Keratinocyte (primary cell): ENCODE measurements at regions not wholly inside any gene's neighbourhood (a gene's known extent, or its start where the extent isn't known, plus 50 kb on each side); places are given as distances from the start of the nearest gene placed in this dataset.

Source experiments
- EZH2 ChIP-seq: IDR thresholded peaks from one replicate; pipeline ENCODE4 v1.6.1; 2012; ENCODE audit warnings: inconsistent platforms, mild to moderate bottlenecking, low read length, moderate library complexity
- TF ChIP-seq, protein P1 (sequence below), 3 experiments: IDR thresholded peaks in 1 of 3; conservative IDR thresholded peaks in 1 of 3; optimal IDR thresholded peaks in 1 of 3; 2 replicates in 2 of 3; 3 replicates in 1 of 3; pipeline versions ENCODE3 to v1.5.1; 2011; ENCODE audit warnings: low read length in 3 of 3, mild to moderate bottlenecking in 3 of 3, moderate library complexity in 2 of 3, control low read depth in 1 of 3, inconsistent platforms in 1 of 3; ENCODE audit not compliant: insufficient read depth in 2 of 3; ENCODE audit errors: extremely low read depth in 1 of 3

DNA sequence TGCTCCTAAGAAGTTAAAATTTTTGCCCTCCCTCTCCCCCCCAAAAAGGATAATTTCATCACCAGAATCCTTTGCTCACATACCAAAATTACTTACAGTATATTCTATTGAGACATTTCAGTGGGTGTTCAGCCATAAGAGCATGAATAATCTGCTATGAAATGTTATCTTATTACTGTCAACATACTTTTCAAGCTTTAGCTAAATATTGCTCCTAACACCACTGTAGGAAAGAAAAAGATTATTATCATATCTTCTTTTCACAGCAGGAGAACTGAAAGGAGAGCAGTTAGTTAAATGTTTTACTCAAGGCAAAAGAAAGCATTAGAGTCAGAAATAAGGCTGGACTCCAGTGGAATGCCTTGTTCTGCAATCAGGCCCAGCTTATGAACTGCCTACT, 231.0 kb upstream of the GYPA start:
- TF ChIP-seq, protein P1, sequence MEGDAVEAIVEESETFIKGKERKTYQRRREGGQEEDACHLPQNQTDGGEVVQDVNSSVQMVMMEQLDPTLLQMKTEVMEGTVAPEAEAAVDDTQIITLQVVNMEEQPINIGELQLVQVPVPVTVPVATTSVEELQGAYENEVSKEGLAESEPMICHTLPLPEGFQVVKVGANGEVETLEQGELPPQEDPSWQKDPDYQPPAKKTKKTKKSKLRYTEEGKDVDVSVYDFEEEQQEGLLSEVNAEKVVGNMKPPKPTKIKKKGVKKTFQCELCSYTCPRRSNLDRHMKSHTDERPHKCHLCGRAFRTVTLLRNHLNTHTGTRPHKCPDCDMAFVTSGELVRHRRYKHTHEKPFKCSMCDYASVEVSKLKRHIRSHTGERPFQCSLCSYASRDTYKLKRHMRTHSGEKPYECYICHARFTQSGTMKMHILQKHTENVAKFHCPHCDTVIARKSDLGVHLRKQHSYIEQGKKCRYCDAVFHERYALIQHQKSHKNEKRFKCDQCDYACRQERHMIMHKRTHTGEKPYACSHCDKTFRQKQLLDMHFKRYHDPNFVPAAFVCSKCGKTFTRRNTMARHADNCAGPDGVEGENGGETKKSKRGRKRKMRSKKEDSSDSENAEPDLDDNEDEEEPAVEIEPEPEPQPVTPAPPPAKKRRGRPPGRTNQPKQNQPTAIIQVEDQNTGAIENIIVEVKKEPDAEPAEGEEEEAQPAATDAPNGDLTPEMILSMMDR (optimal IDR thresholded peaks at IDR 0.05 in 1 of 3, IDR thresholded peaks at IDR 0.05 in 1 of 3, conservative IDR thresholded peaks at IDR 0.05 in 1 of 3; ENCODE audit: extremely low read depth in 1 of 3, insufficient read depth in 2 of 3, low read length in 3 of 3), result no peak
- no peak for TF ChIP-seq EZH2
